ENCODE measurements at regions not wholly inside any gene's neighbourhood (a gene's known extent, or its start where the extent isn't known, plus 50 kb on each side); places are given as distances from the start of the nearest gene placed in this dataset.

GRCh38 chr18:60466677-60467076 lies 94.1 kb upstream of the MC4R start:
- Histone ChIP-seq H3K4me3 (no peak overlapping the region), H3K27ac (no peak overlapping the region), H3K4me1 (no peaks in the 10 kb centered on the region), H3K36me3 (no peaks in the 10 kb centered on the region), H3K9me3 (no peaks in the 10 kb centered on the region), H3K27me3 (no peaks in the 10 kb centered on the region)
- TF ChIP-seq CTCF (IDR thresholded peaks at IDR 0.05), result no peak
- no peak for TF ChIP-seq POLR2A (IDR thresholded peaks at IDR 0.05)
- DNase-seq (no peak), ATAC-seq (no peak)
- 58% methylated on average over 3 of the region's 3 CpGs for WGBS (ENCODE audit: insufficient coverage, low coverage, low lambda C conversion rate, missing lambda C conversion rate)
- intact Hi-C loops (cut with DNase I), result no loop called here

GRCh38 chr18:60469387-60470100 lies 97.0 kb upstream of the MC4R start:
- Histone ChIP-seq H3K36me3 (no peaks in the 10 kb centered on the region), H3K9me3 (no peaks in the 10 kb centered on the region), H3K27ac (no peak overlapping the region), H3K4me1 (no peaks in the 10 kb centered on the region), H3K27me3 (no peaks in the 10 kb centered on the region), H3K4me3 (no peak overlapping the region)
- DNase-seq (no peak), ATAC-seq (no peak)
- 40% methylated on average over 5 of the region's 5 CpGs for WGBS (ENCODE audit: insufficient coverage, low coverage, low lambda C conversion rate, missing lambda C conversion rate)
- intact Hi-C loops (cut with DNase I), result no loop called here
- no peak for TF ChIP-seq CTCF (IDR thresholded peaks at IDR 0.05)
- TF ChIP-seq POLR2A (IDR thresholded peaks at IDR 0.05), result no peak

GRCh38 chr18:60471652-60472051 lies 99.1 kb upstream of the MC4R start:
- no peaks in the 10 kb centered on the region for H3K36me3 ChIP-seq
- intact Hi-C loops (cut with DNase I), result no loop called here
- TF ChIP-seq POLR2A (IDR thresholded peaks at IDR 0.05) (no peak), CTCF (IDR thresholded peaks at IDR 0.05) (no peak)
- no peaks in the 10 kb centered on the region for H3K27me3 ChIP-seq
- H3K9me3 ChIP-seq, result no peaks in the 10 kb centered on the region
- DNase-seq (no peak), ATAC-seq (no peak)
- no peaks in the 10 kb centered on the region for H3K4me1 ChIP-seq
- WGBS (ENCODE audit: insufficient coverage, low coverage, low lambda C conversion rate, missing lambda C conversion rate), result 71% methylated on average over 1 of the region's 1 CpG
- H3K4me3 ChIP-seq, result no peak overlapping the region
- H3K27ac ChIP-seq, result no peak overlapping the region

- TF ChIP-seq CTCF (IDR thresholded peaks at IDR 0.05) (no peak), POLR2A (IDR thresholded peaks at IDR 0.05) (no peak)
- ATAC-seq, result no peak
Measured at GRCh38 chr18:60485201-60485600, 112.6 kb upstream of the MC4R start.

More at GRCh38 chr18:60485201-60485600, 112.6 kb upstream of the MC4R start:
- Histone ChIP-seq H3K4me1 (no peaks in the 10 kb centered on the region), H3K27ac (no peak overlapping the region), H3K27me3 (no peaks in the 10 kb centered on the region), H3K4me3 (no peak overlapping the region), H3K9me3 (no peaks in the 10 kb centered on the region), H3K36me3 (no peaks in the 10 kb centered on the region)
- WGBS (ENCODE audit: insufficient coverage, low coverage, low lambda C conversion rate, missing lambda C conversion rate), result 54% methylated on average over 2 of the region's 2 CpGs
- DNase-seq, result no peak
- intact Hi-C loops (cut with DNase I), result no loop called here
